HFFc6 (cell line): ENCODE measurements at regions not wholly inside any gene's neighbourhood (a gene's known extent, or its start where the extent isn't known, plus 50 kb on each side); places are given as distances from the start of the nearest gene placed in this dataset.
"Not testable (repeated sequence)": the region's sequence is repeated elsewhere in the genome, so short reads cannot be mapped to it uniquely, and the experiment has no call there.

Source experiments
- DNase-seq: peaks from one replicate; pipeline ENCODE4 v3.0.0-alpha.2; 2018
- H3K27ac Mint-ChIP-seq: 2 replicates; pipeline ENCODE4 v1.8.0; 2020; ENCODE audit warnings: mild to moderate bottlenecking, mixed read lengths
- H3K27me3 Mint-ChIP-seq: 2 replicates; pipeline ENCODE4 v1.8.0; 2021; ENCODE audit warnings: mild to moderate bottlenecking, moderate library complexity, mixed read lengths; ENCODE audit not compliant: insufficient read depth
- H3K36me3 Mint-ChIP-seq: 2 replicates; pipeline ENCODE4 v1.8.0; 2021; ENCODE audit warnings: low read depth, mixed read lengths
- H3K4me1 Mint-ChIP-seq: 2 replicates; pipeline ENCODE4 v1.8.0; 2020; ENCODE audit warnings: low read depth, mixed read lengths
- H3K4me3 Mint-ChIP-seq: 2 replicates; pipeline ENCODE4 v1.8.0; 2020; ENCODE audit warnings: mild to moderate bottlenecking, moderate library complexity, mixed read lengths
- H3K9me3 Mint-ChIP-seq: 2 replicates; pipeline ENCODE4 v1.8.0; 2020; ENCODE audit warnings: mild to moderate bottlenecking, mixed read lengths
- TF ChIP-seq, protein P1 (sequence below): fragments of 200-600 bp; sonication (generic); IDR thresholded peaks from 2 replicates; pipeline ENCODE4 v1.5.0; 2021; ENCODE audit warnings: antibody characterized with exemption, mild to moderate bottlenecking

- TF ChIP-seq, protein P1, sequence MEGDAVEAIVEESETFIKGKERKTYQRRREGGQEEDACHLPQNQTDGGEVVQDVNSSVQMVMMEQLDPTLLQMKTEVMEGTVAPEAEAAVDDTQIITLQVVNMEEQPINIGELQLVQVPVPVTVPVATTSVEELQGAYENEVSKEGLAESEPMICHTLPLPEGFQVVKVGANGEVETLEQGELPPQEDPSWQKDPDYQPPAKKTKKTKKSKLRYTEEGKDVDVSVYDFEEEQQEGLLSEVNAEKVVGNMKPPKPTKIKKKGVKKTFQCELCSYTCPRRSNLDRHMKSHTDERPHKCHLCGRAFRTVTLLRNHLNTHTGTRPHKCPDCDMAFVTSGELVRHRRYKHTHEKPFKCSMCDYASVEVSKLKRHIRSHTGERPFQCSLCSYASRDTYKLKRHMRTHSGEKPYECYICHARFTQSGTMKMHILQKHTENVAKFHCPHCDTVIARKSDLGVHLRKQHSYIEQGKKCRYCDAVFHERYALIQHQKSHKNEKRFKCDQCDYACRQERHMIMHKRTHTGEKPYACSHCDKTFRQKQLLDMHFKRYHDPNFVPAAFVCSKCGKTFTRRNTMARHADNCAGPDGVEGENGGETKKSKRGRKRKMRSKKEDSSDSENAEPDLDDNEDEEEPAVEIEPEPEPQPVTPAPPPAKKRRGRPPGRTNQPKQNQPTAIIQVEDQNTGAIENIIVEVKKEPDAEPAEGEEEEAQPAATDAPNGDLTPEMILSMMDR, result no peak
- no peaks in the 10 kb centered on the region for H3K4me1 Mint-ChIP-seq
- H3K27ac Mint-ChIP-seq, result no peak overlapping the region
- DNase-seq, result no peak
- H3K27me3 Mint-ChIP-seq, result peaks cover 11% of the 10 kb centered on the region
- H3K9me3 Mint-ChIP-seq, result no peaks in the 10 kb centered on the region
- H3K4me3 Mint-ChIP-seq, result no peak overlapping the region
- no peaks in the 10 kb centered on the region for H3K36me3 Mint-ChIP-seq
These were observed 63.7 kb upstream of the SHLD1 start for GRCh38 chr20:5686384-5687105.

- not testable (repeated sequence) for H3K36me3 Mint-ChIP-seq, H3K4me1 Mint-ChIP-seq, H3K27ac Mint-ChIP-seq, H3K4me3 Mint-ChIP-seq, H3K27me3 Mint-ChIP-seq, H3K9me3 Mint-ChIP-seq, DNase-seq
These were observed 67.6 kb upstream of the SHLD1 start for GRCh38 chr20:5682556-5682955.

GRCh38 chr20:5680192-5680591, 69.4 kb upstream of the GPCPD1 start:
- TF ChIP-seq, protein P1, result no peak
- DNase-seq, result no peak
- Mint-ChIP-seq H3K27me3 (peaks cover 8% of the 10 kb centered on the region; the same call in 1 of the 2 replicates), H3K27ac (no peak overlapping the region), H3K36me3 (no peaks in the 10 kb centered on the region), H3K4me3 (no peak overlapping the region), H3K4me1 (no peaks in the 10 kb centered on the region), H3K9me3 (no peaks in the 10 kb centered on the region)

DNA sequence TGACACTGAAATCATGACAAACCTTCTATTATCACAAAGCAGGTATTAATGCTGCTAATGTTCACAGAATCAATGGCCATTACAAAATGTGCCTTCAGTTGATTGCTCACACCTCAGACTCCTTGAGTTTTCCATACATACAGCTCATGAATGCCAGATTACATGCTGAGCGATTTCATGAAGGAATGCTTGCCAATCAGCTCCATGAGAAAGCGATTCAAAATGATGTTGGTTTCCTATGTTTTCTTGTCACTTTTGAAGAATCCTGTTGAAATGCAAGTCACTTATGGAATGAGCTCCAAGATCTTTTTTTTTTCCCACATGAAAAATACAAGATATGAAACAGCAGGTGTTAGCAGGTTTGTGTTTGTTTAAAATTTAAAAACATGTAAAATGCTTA, 68.0 kb upstream of the GPCPD1 start:
- Mint-ChIP-seq H3K9me3 (no peaks in the 10 kb centered on the region), H3K4me3 (no peak overlapping the region), H3K4me1 (no peaks in the 10 kb centered on the region), H3K27me3 (peaks cover 5% of the 10 kb centered on the region; the same call in 1 of the 2 replicates), H3K36me3 (no peaks in the 10 kb centered on the region), H3K27ac (no peak overlapping the region)
- TF ChIP-seq, protein P1, result no peak
- no peak for DNase-seq

GRCh38 chr20:5677944-5678343, 67.1 kb upstream of the GPCPD1 start:
- not testable (repeated sequence) for H3K9me3 Mint-ChIP-seq, DNase-seq, H3K4me3 Mint-ChIP-seq, H3K4me1 Mint-ChIP-seq, H3K27ac Mint-ChIP-seq, H3K27me3 Mint-ChIP-seq, H3K36me3 Mint-ChIP-seq

GRCh38 chr20:5677389-5677788, 66.6 kb upstream of the GPCPD1 start:
- Mint-ChIP-seq H3K36me3 (no peaks in the 10 kb centered on the region), H3K27me3 (peaks cover 5% of the 10 kb centered on the region; the same call in 1 of the 2 replicates), H3K4me3 (no peak overlapping the region), H3K27ac (no peak overlapping the region), H3K9me3 (no peaks in the 10 kb centered on the region), H3K4me1 (no peaks in the 10 kb centered on the region)
- no peak for DNase-seq
- TF ChIP-seq, protein P1, result no peak
